ENCODE measurements at regions not wholly inside any gene's neighbourhood (a gene's known extent, or its start where the extent isn't known, plus 50 kb on each side); places are given as distances from the start of the nearest gene placed in this dataset.

GRCh38 chr20:11112832-11113231 is 439.0 kb upstream of the JAG1 start:
- Histone ChIP-seq H3K9me2 (ENCODE audit: insufficient read depth) (no peaks in the 10 kb centered on the region), H2AFZ (no peak overlapping the region), H3K9me3 (ENCODE audit: insufficient read depth, low read depth) (no peaks in the 10 kb centered on the region), H3K36me3 (ENCODE audit: low read depth) (no peaks in the 10 kb centered on the region), H4K20me1 (ENCODE audit: insufficient read depth) (no peaks in the 10 kb centered on the region; the same call in 1 of the 2 replicates), H3K27me3 (ENCODE audit: insufficient read depth, low read depth) (no peaks in the 10 kb centered on the region), H3K79me2 (ENCODE audit: low read depth) (no peaks in the 10 kb centered on the region), H3K27ac (no peak overlapping the region), H3K4me2 (no peak overlapping the region), H3K4me1 (replicated peaks; ENCODE audit: insufficient read depth) (no peaks in the 10 kb centered on the region), H3F3A (ENCODE audit: insufficient read depth, low read depth) (no peaks in the 10 kb centered on the region), H3K4me3 (no peak overlapping the region)
- CTCF ChIA-PET, result interaction anchor here (0.6 kb wide), 1 partner anchor 167 kb away, joined by 4 read pairs; no protein-coding TSS in a partner anchor
- POLR2A ChIA-PET (ENCODE audit: unreplicated experiment), result no interaction called here
- DNase-seq, result peak in 1 of 2 experiments; percentile 40
- no TSS peak for BruUV-seq (replicated peaks)
- intact Hi-C loops (cut with micrococcal nuclease; ENCODE audit: unreplicated experiment), result no loop called here
- TF ChIP-seq EZH2 (IDR thresholded peaks at IDR 0.05; ENCODE audit: low read depth), result no peak
- TF ChIP-seq, protein P1, sequence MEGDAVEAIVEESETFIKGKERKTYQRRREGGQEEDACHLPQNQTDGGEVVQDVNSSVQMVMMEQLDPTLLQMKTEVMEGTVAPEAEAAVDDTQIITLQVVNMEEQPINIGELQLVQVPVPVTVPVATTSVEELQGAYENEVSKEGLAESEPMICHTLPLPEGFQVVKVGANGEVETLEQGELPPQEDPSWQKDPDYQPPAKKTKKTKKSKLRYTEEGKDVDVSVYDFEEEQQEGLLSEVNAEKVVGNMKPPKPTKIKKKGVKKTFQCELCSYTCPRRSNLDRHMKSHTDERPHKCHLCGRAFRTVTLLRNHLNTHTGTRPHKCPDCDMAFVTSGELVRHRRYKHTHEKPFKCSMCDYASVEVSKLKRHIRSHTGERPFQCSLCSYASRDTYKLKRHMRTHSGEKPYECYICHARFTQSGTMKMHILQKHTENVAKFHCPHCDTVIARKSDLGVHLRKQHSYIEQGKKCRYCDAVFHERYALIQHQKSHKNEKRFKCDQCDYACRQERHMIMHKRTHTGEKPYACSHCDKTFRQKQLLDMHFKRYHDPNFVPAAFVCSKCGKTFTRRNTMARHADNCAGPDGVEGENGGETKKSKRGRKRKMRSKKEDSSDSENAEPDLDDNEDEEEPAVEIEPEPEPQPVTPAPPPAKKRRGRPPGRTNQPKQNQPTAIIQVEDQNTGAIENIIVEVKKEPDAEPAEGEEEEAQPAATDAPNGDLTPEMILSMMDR (conservative IDR thresholded peaks at IDR 0.05), result no peak

GRCh38 chr20:11114382-11114781 is 440.6 kb upstream of the JAG1 start:
- ChIA-PET POLR2A (ENCODE audit: unreplicated experiment) (no interaction called here), CTCF (no interaction called here)
- BruUV-seq (replicated peaks), result no TSS peak
- no peak for TF ChIP-seq EZH2 (IDR thresholded peaks at IDR 0.05; ENCODE audit: low read depth)
- TF ChIP-seq, protein P1 (conservative IDR thresholded peaks at IDR 0.05), result no peak
- no peaks in the 10 kb centered on the region for H3K9me3 ChIP-seq (ENCODE audit: insufficient read depth, low read depth)
- H3K27ac ChIP-seq, result no peak overlapping the region
- H3K27me3 ChIP-seq (ENCODE audit: insufficient read depth, low read depth), result no peaks in the 10 kb centered on the region
- no peaks in the 10 kb centered on the region; the same call in 1 of the 2 replicates for H4K20me1 ChIP-seq (ENCODE audit: insufficient read depth)
- no peaks in the 10 kb centered on the region for H3K36me3 ChIP-seq (ENCODE audit: low read depth)
- H2AFZ ChIP-seq, result no peak overlapping the region
- no peaks in the 10 kb centered on the region for H3K9me2 ChIP-seq (ENCODE audit: insufficient read depth)
- no peaks in the 10 kb centered on the region for H3K4me1 ChIP-seq (replicated peaks; ENCODE audit: insufficient read depth)
- no peaks in the 10 kb centered on the region for H3K79me2 ChIP-seq (ENCODE audit: low read depth)
- H3F3A ChIP-seq (ENCODE audit: insufficient read depth, low read depth), result no peaks in the 10 kb centered on the region
- no peak overlapping the region for H3K4me3 ChIP-seq
- H3K4me2 ChIP-seq, result no peak overlapping the region
- intact Hi-C loops (cut with micrococcal nuclease; ENCODE audit: unreplicated experiment), result no loop called here
- no peak for DNase-seq

DNA sequence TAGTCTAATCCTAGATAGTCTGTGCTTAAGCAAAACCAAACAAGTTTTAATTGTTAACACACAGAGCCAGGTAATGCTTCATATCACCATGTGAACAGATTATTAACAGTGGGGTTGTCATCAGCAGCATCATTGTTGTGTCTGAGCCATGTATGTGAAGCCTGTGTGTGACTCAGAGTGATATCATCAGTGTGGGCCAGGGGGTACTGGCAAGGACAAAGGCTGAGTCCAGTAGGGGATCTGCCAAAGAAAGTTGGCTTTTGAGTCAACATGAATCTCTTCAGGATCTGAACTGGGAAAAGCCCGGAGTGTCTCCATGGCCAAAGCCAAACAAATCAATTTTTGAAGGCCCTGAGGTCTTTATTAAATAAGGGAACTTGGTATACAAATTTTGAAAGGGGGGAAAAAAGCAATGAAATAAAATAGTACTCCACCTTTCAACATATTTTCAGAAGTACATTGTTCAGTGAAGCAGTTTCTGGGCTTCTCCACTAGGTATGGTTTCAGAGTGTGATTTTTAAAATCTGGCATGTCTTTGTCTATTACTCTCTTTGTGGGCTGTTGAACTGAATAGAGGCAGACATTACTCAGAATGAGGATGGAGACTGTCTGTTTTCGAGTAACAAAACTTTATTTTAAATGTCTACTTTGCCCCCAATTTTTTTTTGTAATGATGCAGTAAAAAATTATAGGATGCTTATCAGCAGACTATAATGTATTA is 444.2 kb upstream of the JAG1 start:
- no peaks in the 10 kb centered on the region for H3K27me3 ChIP-seq (ENCODE audit: insufficient read depth, low read depth)
- no peaks in the 10 kb centered on the region for H3K79me2 ChIP-seq (ENCODE audit: low read depth)
- no peak overlapping the region for H3K4me2 ChIP-seq

More for the DNA sequence above, 444.2 kb upstream of the JAG1 start:
- no peak overlapping the region for H3K4me3 ChIP-seq
- intact Hi-C loops (cut with micrococcal nuclease; ENCODE audit: unreplicated experiment), result no loop called here
- ChIA-PET POLR2A (ENCODE audit: unreplicated experiment) (no interaction called here), CTCF (no interaction called here)
- H3K36me3 ChIP-seq (ENCODE audit: low read depth), result no peaks in the 10 kb centered on the region
- no TSS peak for BruUV-seq (replicated peaks)
- H2AFZ ChIP-seq, result 0 out of 2 replicates have a peak overlapping the region, but pooled peaks have one; percentile 11
- H3K9me2 ChIP-seq (ENCODE audit: insufficient read depth), result no peaks in the 10 kb centered on the region
- no peak overlapping the region for H3K27ac ChIP-seq
- H3K9me3 ChIP-seq (ENCODE audit: insufficient read depth, low read depth), result no peaks in the 10 kb centered on the region
- DNase-seq, result no peak
- TF ChIP-seq, protein P1 (conservative IDR thresholded peaks at IDR 0.05), result no peak
- no peak for TF ChIP-seq EZH2 (IDR thresholded peaks at IDR 0.05; ENCODE audit: low read depth)
- H3K4me1 ChIP-seq (replicated peaks; ENCODE audit: insufficient read depth), result no peaks in the 10 kb centered on the region
- H4K20me1 ChIP-seq (ENCODE audit: insufficient read depth), result no peaks in the 10 kb centered on the region
- H3F3A ChIP-seq (ENCODE audit: insufficient read depth, low read depth), result no peaks in the 10 kb centered on the region
